H1 (cell line): ENCODE measurements at regions not wholly inside any gene's neighbourhood (a gene's known extent, or its start where the extent isn't known, plus 50 kb on each side); places are given as distances from the start of the nearest gene placed in this dataset.

Source experiments
- BRCA1 ChIP-seq: IDR thresholded peaks from 2 replicates; pipeline ENCODE4 v1.6.1; 2012; ENCODE audit warnings: low read depth, low read length, improper control_type of control experiment
- GABPA ChIP-seq: IDR thresholded peaks from 2 replicates; pipeline ENCODE4 v1.6.1; 2011; ENCODE audit warnings: mild to moderate bottlenecking, low read length, moderate library complexity, borderline replicate concordance; ENCODE audit not compliant: insufficient read depth
- KDM1A ChIP-seq: fragments of 200-600, 300-600 bp; sonication (generic); IDR thresholded peaks from 2 replicates; pipeline ENCODE4 v1.7.1; 2016; ENCODE audit warnings: mild to moderate bottlenecking, low read length, borderline replicate concordance
- KDM5A ChIP-seq: fragments of 200-600 bp; IDR thresholded peaks from 2 replicates; pipeline ENCODE4 v1.7.1; 2012; ENCODE audit warnings: mild to moderate bottlenecking, low read length, inconsistent platforms, mixed read lengths

GRCh38 chrX:122219735-122220134, 964.3 kb upstream of the GRIA3 start (continued):
- no peak for TF ChIP-seq KDM1A
- TF ChIP-seq BRCA1 = no peak
- TF ChIP-seq GABPA = no peak
- TF ChIP-seq KDM5A = no peak
- TF ChIP-seq, all 59 proteins: peak for 0
